ENCODE measurements at regions not wholly inside any gene's neighbourhood (a gene's known extent, or its start where the extent isn't known, plus 50 kb on each side); places are given as distances from the start of the nearest gene placed in this dataset.

- no peak for TF ChIP-seq EZH2 (IDR thresholded peaks at IDR 0.05)
- no peak for TF ChIP-seq POLR2AphosphoS5 (IDR thresholded peaks at IDR 0.05; ENCODE audit: borderline replicate concordance, low read depth, low read length)
Observed at GRCh38 chr4:111178231-111178630, 555.4 kb upstream of the PITX2 start.

All from SK-N-MC (cell line).